ENCODE measurements at regions not wholly inside any gene's neighbourhood (a gene's known extent, or its start where the extent isn't known, plus 50 kb on each side); places are given as distances from the start of the nearest gene placed in this dataset.

- no peak overlapping the region for H3K4me3 ChIP-seq (ENCODE audit: low read depth, low read length)
- H3K4me1 ChIP-seq (ENCODE audit: control insufficient read depth, insufficient read depth, low read length): peaks cover 10% of the 10 kb centered on the region
- no peak for DNase-seq (ENCODE audit: low read depth in 4 of 6, low spot score in 6 of 6)
- WGBS (ENCODE audit: insufficient coverage): 81% methylated on average over 7 of the region's 9 CpGs
- no peaks in the 10 kb centered on the region for H3K9me3 ChIP-seq (ENCODE audit: control insufficient read depth, insufficient read depth, low read length)
- H3K27me3 ChIP-seq (ENCODE audit: control insufficient read depth, insufficient read depth, low read length): no peaks in the 10 kb centered on the region
- H3K36me3 ChIP-seq (ENCODE audit: control insufficient read depth, insufficient read depth, low read length): no peaks in the 10 kb centered on the region
- H3K27ac ChIP-seq (ENCODE audit: low read depth, low read length): no peak overlapping the region
Observed at GRCh38 chr19:31745731-31746130, 396.5 kb upstream of the TSHZ3 start.

GRCh38 chr19:31749231-31749630, 400.0 kb upstream of the TSHZ3 start:
- DNase-seq (ENCODE audit: low read depth in 4 of 6, low spot score in 6 of 6): no peak
- Histone ChIP-seq H3K4me3 (ENCODE audit: low read depth, low read length) (no peak overlapping the region), H3K36me3 (ENCODE audit: control insufficient read depth, insufficient read depth, low read length) (no peaks in the 10 kb centered on the region), H3K27me3 (ENCODE audit: control insufficient read depth, insufficient read depth, low read length) (no peaks in the 10 kb centered on the region), H3K4me1 (ENCODE audit: control insufficient read depth, insufficient read depth, low read length) (no peaks in the 10 kb centered on the region), H3K27ac (ENCODE audit: low read depth, low read length) (no peak overlapping the region), H3K9me3 (ENCODE audit: control insufficient read depth, insufficient read depth, low read length) (no peaks in the 10 kb centered on the region)
- WGBS (ENCODE audit: insufficient coverage): 75% methylated on average over 8 of the region's 8 CpGs

GRCh38 chr19:31759359-31759758, 410.1 kb upstream of the TSHZ3 start:
- DNase-seq (ENCODE audit: low read depth in 4 of 6, low spot score in 6 of 6): no peak
- H3K36me3 ChIP-seq (ENCODE audit: control insufficient read depth, insufficient read depth, low read length): no peaks in the 10 kb centered on the region
- H3K27me3 ChIP-seq (ENCODE audit: control insufficient read depth, insufficient read depth, low read length): no peaks in the 10 kb centered on the region
- no peak overlapping the region for H3K4me3 ChIP-seq (ENCODE audit: low read depth, low read length)
- no peaks in the 10 kb centered on the region for H3K4me1 ChIP-seq (ENCODE audit: control insufficient read depth, insufficient read depth, low read length)
- H3K27ac ChIP-seq (ENCODE audit: low read depth, low read length): no peak overlapping the region
- 100% methylated on average over 4 of the region's 4 CpGs for WGBS (ENCODE audit: insufficient coverage)
- H3K9me3 ChIP-seq (ENCODE audit: control insufficient read depth, insufficient read depth, low read length): no peaks in the 10 kb centered on the region

- no peak for DNase-seq (ENCODE audit: low read depth in 4 of 6, low spot score in 6 of 6)
- H3K27me3 ChIP-seq (ENCODE audit: control insufficient read depth, insufficient read depth, low read length): no peaks in the 10 kb centered on the region
- H3K4me3 ChIP-seq (ENCODE audit: low read depth, low read length): no peak overlapping the region
- no peaks in the 10 kb centered on the region for H3K9me3 ChIP-seq (ENCODE audit: control insufficient read depth, insufficient read depth, low read length)
- H3K36me3 ChIP-seq (ENCODE audit: control insufficient read depth, insufficient read depth, low read length): no peaks in the 10 kb centered on the region
- WGBS (ENCODE audit: insufficient coverage): 47% methylated on average over 11 of the region's 15 CpGs
- H3K4me1 ChIP-seq (ENCODE audit: control insufficient read depth, insufficient read depth, low read length): no peaks in the 10 kb centered on the region
- no peak overlapping the region for H3K27ac ChIP-seq (ENCODE audit: low read depth, low read length)
Observed at GRCh38 chr19:31761281-31761913, 412.2 kb upstream of the TSHZ3 start.

GRCh38 chr19:31770223-31770622, 421.0 kb upstream of the TSHZ3 start:
- Histone ChIP-seq H3K27ac (ENCODE audit: low read depth, low read length) (no peak overlapping the region), H3K9me3 (ENCODE audit: control insufficient read depth, insufficient read depth, low read length) (no peaks in the 10 kb centered on the region), H3K36me3 (ENCODE audit: control insufficient read depth, insufficient read depth, low read length) (no peaks in the 10 kb centered on the region), H3K27me3 (ENCODE audit: control insufficient read depth, insufficient read depth, low read length) (no peaks in the 10 kb centered on the region), H3K4me1 (ENCODE audit: control insufficient read depth, insufficient read depth, low read length) (no peaks in the 10 kb centered on the region), H3K4me3 (ENCODE audit: low read depth, low read length) (no peak overlapping the region)
- DNase-seq (ENCODE audit: low read depth in 4 of 6, low spot score in 6 of 6): no peak
- WGBS (ENCODE audit: insufficient coverage): 95% methylated on average over 4 of the region's 4 CpGs

- Histone ChIP-seq H3K27me3 (ENCODE audit: control insufficient read depth, insufficient read depth, low read length) (no peaks in the 10 kb centered on the region), H3K27ac (ENCODE audit: low read depth, low read length) (no peak overlapping the region), H3K4me1 (ENCODE audit: control insufficient read depth, insufficient read depth, low read length) (no peaks in the 10 kb centered on the region), H3K4me3 (ENCODE audit: low read depth, low read length) (no peak overlapping the region), H3K9me3 (ENCODE audit: control insufficient read depth, insufficient read depth, low read length) (no peaks in the 10 kb centered on the region), H3K36me3 (ENCODE audit: control insufficient read depth, insufficient read depth, low read length) (no peaks in the 10 kb centered on the region)
- 86% methylated on average over 4 of the region's 5 CpGs for WGBS (ENCODE audit: insufficient coverage)
- no peak for DNase-seq (ENCODE audit: low read depth in 4 of 6, low spot score in 6 of 6)
Observed at GRCh38 chr19:31772915-31773314, 423.7 kb upstream of the TSHZ3 start.

GRCh38 chr19:31781542-31781941, 432.3 kb upstream of the TSHZ3 start:
- Histone ChIP-seq H3K36me3 (ENCODE audit: control insufficient read depth, insufficient read depth, low read length) (no peaks in the 10 kb centered on the region), H3K4me3 (ENCODE audit: low read depth, low read length) (no peak overlapping the region), H3K9me3 (ENCODE audit: control insufficient read depth, insufficient read depth, low read length) (no peaks in the 10 kb centered on the region), H3K4me1 (ENCODE audit: control insufficient read depth, insufficient read depth, low read length) (peaks cover 13% of the 10 kb centered on the region), H3K27me3 (ENCODE audit: control insufficient read depth, insufficient read depth, low read length) (no peaks in the 10 kb centered on the region), H3K27ac (ENCODE audit: low read depth, low read length) (no peak overlapping the region)
- WGBS (ENCODE audit: insufficient coverage): 94% methylated on average over 4 of the region's 4 CpGs
- DNase-seq (ENCODE audit: low read depth in 4 of 6, low spot score in 6 of 6): no peak

GRCh38 chr19:31783592-31783991, 434.4 kb upstream of the TSHZ3 start:
- no peak overlapping the region for H3K4me3 ChIP-seq (ENCODE audit: low read depth, low read length)
- peak in 2 of 6 donors; percentile 24 to 69 for DNase-seq (ENCODE audit: low read depth in 4 of 6, low spot score in 6 of 6)
- no peak overlapping the region for H3K27ac ChIP-seq (ENCODE audit: low read depth, low read length)
- H3K9me3 ChIP-seq (ENCODE audit: control insufficient read depth, insufficient read depth, low read length): no peaks in the 10 kb centered on the region
- WGBS (ENCODE audit: insufficient coverage): 48% methylated on average over 7 of the region's 9 CpGs
- peaks cover 13% of the 10 kb centered on the region for H3K4me1 ChIP-seq (ENCODE audit: control insufficient read depth, insufficient read depth, low read length)
- no peaks in the 10 kb centered on the region for H3K27me3 ChIP-seq (ENCODE audit: control insufficient read depth, insufficient read depth, low read length)
- H3K36me3 ChIP-seq (ENCODE audit: control insufficient read depth, insufficient read depth, low read length): no peaks in the 10 kb centered on the region

- DNase-seq (ENCODE audit: low read depth in 4 of 6, low spot score in 6 of 6): peak in 2 of 6 donors; percentile 16 to 32
- no peaks in the 10 kb centered on the region for H3K27me3 ChIP-seq (ENCODE audit: control insufficient read depth, insufficient read depth, low read length)
Observed at GRCh38 chr19:31784671-31785101, 435.4 kb upstream of the TSHZ3 start.

GRCh38 chr19:31801611-31802010, 452.4 kb upstream of the TSHZ3 start:
- Histone ChIP-seq H3K4me1 (ENCODE audit: control insufficient read depth, insufficient read depth, low read length) (no peaks in the 10 kb centered on the region), H3K4me3 (ENCODE audit: low read depth, low read length) (no peak overlapping the region), H3K27ac (ENCODE audit: low read depth, low read length) (no peak overlapping the region), H3K36me3 (ENCODE audit: control insufficient read depth, insufficient read depth, low read length) (no peaks in the 10 kb centered on the region), H3K27me3 (ENCODE audit: control insufficient read depth, insufficient read depth, low read length) (no peaks in the 10 kb centered on the region), H3K9me3 (ENCODE audit: control insufficient read depth, insufficient read depth, low read length) (no peaks in the 10 kb centered on the region)
- DNase-seq (ENCODE audit: low read depth in 4 of 6, low spot score in 6 of 6): peak in 1 of 6 donors; percentile 54
- no CpG with 5 or more reads among the region's 4 CpGs for WGBS (ENCODE audit: insufficient coverage)

More at GRCh38 chr19:31784671-31785101, 435.4 kb upstream of the TSHZ3 start:
- no peak overlapping the region for H3K27ac ChIP-seq (ENCODE audit: low read depth, low read length)
- no peaks in the 10 kb centered on the region for H3K36me3 ChIP-seq (ENCODE audit: control insufficient read depth, insufficient read depth, low read length)
- WGBS (ENCODE audit: insufficient coverage): 29% methylated on average over 2 of the region's 3 CpGs
- no peaks in the 10 kb centered on the region for H3K9me3 ChIP-seq (ENCODE audit: control insufficient read depth, insufficient read depth, low read length)
- peaks cover 13% of the 10 kb centered on the region for H3K4me1 ChIP-seq (ENCODE audit: control insufficient read depth, insufficient read depth, low read length)
- no peak overlapping the region for H3K4me3 ChIP-seq (ENCODE audit: low read depth, low read length)

All from spinal cord (tissue), 9 donors.